ENCODE measurements at regions not wholly inside any gene's neighbourhood (a gene's known extent, or its start where the extent isn't known, plus 50 kb on each side); places are given as distances from the start of the nearest gene placed in this dataset.
A peak's percentile ranks its signal among the peaks of the same experiment; 100 is the strongest.

DNA sequence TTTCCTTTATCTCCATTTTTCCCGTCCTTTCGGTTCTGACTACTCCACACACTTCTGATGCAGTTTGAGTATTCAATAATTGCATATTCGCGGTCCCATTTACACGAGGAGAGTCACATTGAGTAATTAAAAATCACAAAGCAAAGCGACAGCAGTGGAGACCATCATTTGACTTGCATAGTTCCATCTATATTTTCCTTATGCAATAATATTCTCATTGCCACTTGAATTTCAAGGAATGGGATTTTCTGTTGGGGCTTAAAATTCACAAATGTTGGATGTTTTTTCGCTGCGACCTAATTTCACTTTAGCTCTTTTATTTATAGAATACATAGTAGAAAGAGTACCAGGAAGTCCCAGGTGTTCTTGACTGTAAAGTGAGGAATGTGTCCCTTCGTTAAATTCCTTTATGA lies 186.8 kb downstream of the ZEB2 start:
- no peak for DNase-seq (ENCODE audit: low read depth in 4 of 4, low spot score in 3 of 4)

- DNase-seq (ENCODE audit: low read depth in 4 of 4, low spot score in 3 of 4) = peak; percentile 76 to 84 (median 79)
Observed at GRCh38 chr2:144332356-144333142, 187.4 kb downstream of the ZEB2 start.

GRCh38 chr2:144331674-144332355 lies 188.1 kb downstream of the ZEB2 start:
- peak in 2 of 4 donors; percentile 40 to 74 for DNase-seq (ENCODE audit: low read depth in 4 of 4, low spot score in 3 of 4)

DNA sequence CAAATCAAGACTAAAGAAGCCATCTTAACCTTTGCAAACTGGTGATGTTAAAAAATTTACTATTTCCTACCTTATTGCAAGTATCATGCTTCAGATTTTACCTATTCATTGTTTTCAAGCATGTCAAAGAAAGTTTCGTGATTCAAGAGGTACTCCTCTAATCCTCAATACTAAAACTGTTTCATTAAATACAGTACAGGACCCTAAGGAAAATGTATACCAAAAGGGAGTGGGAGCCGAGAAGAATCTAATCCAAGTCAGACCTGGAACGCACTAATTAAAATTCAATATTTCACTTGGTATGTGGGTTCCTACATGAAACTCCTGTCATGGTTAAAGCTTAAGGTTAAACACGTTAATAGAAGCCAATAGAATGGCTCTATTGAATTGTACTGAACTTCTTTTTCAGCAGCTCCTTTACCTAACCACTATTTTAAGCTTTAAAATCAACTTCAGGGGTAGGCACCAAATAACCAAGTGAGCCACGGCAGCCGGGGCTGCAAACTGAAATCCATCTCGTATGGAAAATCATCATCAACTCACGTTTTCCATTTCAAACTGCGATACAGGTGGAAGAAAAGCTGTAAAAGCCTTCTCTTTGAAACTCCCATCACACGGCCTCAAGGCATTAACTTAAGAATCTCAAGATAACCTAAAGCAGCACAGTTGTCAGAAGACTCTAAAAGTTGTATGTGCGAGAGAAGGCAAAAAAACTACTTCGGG lies 188.8 kb downstream of the ZEB2 start:
- DNase-seq (ENCODE audit: low read depth in 4 of 4, low spot score in 3 of 4) = no peak

DNA sequence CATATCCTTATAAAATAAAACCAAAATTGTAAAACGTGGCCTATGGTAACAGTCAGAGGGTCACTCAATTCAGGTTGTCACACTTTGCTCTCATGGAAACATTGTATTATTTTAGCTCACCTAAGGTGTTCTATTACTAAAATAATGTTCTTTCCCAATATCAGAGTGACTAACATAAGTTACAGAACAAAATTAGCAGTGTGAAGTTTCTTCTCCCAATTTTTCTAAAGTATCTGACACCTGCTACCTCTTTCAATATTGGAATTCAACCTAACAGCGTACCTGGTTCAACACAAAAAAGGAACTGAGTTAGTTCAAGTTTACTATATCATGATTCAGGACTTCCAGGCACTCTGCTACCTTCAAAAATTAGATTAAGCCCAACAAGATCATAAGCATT lies 190.4 kb downstream of the ZEB2 start:
- no peak for DNase-seq (ENCODE audit: low read depth in 4 of 4, low spot score in 3 of 4)

- DNase-seq (ENCODE audit: low read depth in 4 of 4, low spot score in 3 of 4) = no peak
Observed at GRCh38 chr2:144328938-144329337, 191.0 kb downstream of the ZEB2 start.

DNA sequence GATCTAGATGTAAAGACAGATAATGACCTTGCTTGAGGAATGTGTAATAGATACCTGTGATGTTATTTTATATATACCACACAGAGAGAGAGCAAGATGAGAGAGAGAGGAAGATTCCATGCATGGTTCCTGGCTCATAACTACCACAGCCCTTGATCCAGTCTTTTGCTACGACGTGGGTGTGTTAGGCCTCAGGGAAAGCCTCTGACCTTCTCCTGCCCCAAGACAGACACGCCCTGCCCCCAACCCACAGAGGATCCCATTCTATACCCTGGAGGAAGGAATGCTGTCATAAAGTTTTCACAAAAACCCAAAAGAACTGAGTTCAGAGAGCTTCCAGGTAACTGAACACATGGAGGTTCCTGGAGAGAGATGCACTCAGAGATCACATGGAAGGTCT lies 193.1 kb downstream of the ZEB2 start:
- DNase-seq (ENCODE audit: low read depth in 4 of 4, low spot score in 3 of 4) = no peak

DNA sequence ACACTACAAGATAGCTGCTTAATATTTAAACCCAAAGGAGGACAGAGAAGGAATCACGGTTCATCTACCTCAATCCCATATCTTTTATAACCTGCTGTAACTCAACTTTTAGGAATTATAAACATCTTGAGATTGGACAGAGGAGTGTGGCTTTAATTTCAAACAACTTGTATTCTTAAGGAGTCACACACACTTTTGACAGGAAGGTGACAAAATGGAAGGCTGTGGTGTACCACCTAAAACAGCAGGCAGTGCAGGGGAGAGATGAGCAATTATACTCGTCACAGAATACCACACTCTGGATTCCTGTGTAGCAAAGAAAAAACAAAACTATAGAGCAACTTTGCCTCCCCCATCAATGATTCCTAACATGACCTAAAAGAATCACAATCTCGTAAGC lies 194.8 kb downstream of the ZEB2 start:
- DNase-seq (ENCODE audit: low read depth in 4 of 4, low spot score in 3 of 4) = no peak

GRCh38 chr2:144324446-144325045 lies 195.4 kb downstream of the ZEB2 start:
- DNase-seq (ENCODE audit: low read depth in 4 of 4, low spot score in 3 of 4) = no peak

DNA sequence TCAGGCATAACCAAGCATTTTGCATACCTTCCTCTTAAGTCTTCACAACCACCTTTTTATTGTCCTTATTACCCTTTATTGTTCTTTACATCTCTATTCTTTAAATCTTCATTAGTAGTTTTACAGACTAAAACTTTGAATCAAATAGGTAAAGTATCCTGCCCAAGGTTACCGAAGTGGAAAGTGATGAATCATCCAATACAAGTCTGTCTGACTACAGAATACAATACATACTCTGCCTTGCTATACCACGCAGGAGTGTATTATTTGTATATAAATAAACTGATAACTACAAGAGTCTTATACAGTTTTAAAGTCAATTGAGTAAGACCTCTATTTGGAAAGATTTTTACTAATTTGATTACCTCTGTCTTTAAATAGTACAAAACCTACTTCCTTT lies 196.0 kb downstream of the ZEB2 start:
- DNase-seq (ENCODE audit: low read depth in 4 of 4, low spot score in 3 of 4) = no peak

GRCh38 chr2:144322379-144322778 lies 197.5 kb downstream of the ZEB2 start:
- no peak for DNase-seq (ENCODE audit: low read depth in 4 of 4, low spot score in 3 of 4)

DNA sequence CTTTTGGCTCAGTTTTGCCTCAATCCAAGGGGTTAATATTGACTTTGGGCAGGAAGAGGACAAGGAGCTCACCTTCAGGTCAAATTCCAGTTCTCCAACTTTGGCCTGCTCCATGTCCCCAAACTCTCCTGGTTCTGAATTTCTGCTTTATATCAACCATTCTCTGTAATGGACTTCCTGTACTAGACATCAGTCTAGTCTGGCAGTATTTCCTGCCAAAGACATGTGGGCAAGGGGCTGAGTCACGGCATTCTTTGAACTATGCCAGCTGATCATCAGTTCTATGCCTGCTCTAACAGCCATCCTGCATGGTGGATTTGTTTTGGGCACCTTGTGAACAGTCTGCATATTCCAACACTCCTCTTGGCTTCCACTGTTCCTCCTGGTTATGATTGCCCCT lies 199.4 kb downstream of the ZEB2 start:
- DNase-seq (ENCODE audit: low read depth in 4 of 4, low spot score in 3 of 4) = no peak

DNA sequence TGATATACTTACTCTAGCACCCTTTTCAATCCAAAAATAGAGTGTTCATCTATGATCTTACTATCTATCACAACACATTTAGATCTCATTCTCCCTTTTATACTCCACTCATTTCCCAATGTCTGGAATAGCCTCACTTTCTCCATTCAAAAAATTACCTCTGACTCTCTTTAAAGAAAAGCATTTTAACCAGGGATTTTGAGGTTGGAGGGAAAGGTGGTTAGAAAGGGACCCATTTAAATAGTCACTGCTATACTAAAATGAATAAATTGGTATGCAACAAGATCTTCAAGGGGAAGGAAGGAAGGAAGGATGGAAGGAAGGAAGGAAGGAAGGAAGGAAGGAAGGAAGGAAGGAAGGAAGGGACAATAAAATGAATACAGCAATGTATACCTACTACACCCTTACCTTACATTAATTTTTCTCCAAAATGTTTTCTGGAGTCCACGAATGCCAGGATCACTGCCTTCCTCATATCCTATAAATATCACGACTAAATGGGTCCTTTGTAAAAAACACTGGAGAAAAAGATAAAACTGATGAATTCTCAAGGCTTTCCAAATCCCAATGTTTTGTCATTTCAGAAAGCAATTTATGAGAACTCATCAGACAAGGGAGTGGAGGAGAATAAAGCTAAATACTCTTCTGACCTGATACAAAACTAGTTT lies 202.7 kb downstream of the ZEB2 start:
- no peak for DNase-seq (ENCODE audit: low read depth in 4 of 4, low spot score in 3 of 4)

- DNase-seq (ENCODE audit: low read depth in 4 of 4, low spot score in 3 of 4) = no peak
Observed at GRCh38 chr2:144310889-144311608, 208.9 kb downstream of the ZEB2 start.

DNA sequence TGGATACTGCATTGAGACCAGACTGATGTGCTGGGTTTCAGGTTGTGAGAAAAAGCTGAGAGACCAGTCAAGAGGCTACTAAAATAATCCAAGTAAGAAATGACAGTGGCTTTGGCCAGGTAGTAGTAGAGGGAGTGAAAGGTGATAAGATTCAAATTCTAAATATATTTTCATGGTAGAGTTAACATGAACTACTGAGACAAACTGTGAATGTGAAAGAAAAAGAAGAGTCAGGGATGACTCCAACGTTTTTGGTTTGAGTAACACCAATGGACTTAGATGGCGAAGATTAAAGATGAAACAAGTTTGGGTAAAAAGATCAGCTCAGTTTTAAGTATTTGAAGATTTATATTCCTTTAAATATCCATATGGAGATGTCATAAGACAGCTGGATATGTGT lies 209.4 kb downstream of the ZEB2 start:
- DNase-seq (ENCODE audit: low read depth in 4 of 4, low spot score in 3 of 4) = no peak

DNA sequence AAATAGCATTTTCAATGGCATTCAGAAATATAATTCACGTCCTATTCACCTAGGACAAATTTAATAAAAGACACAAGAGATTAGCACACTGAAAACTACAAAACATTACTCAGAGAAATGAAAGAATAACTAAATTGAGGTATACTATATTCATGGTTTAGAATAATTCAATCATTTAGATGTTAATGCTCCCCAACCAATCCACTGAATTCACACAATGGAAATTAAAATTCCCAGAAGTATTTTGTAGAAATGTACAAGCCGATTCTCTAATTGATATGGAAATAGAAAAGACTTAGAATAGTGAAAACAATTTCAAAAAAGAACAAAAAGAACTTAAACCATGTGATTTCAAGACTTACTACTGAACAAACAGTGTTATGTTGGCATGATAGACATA lies 212.2 kb downstream of the ZEB2 start:
- DNase-seq (ENCODE audit: low read depth in 4 of 4, low spot score in 3 of 4) = no peak

- DNase-seq (ENCODE audit: low read depth in 4 of 4, low spot score in 3 of 4) = no peak
Observed at GRCh38 chr2:144304202-144304601, 215.7 kb downstream of the ZEB2 start.

- DNase-seq (ENCODE audit: low read depth in 4 of 4, low spot score in 3 of 4) = no peak
Observed at GRCh38 chr2:144300632-144301031, 219.3 kb downstream of the ZEB2 start.

- no peak for DNase-seq (ENCODE audit: low read depth in 4 of 4, low spot score in 3 of 4)
Observed at GRCh38 chr2:144290276-144290675, 229.6 kb downstream of the ZEB2 start.

- DNase-seq (ENCODE audit: low read depth in 4 of 4, low spot score in 3 of 4) = no peak
Observed at GRCh38 chr2:144288438-144288837, 231.5 kb downstream of the ZEB2 start.
